Activated CD4-positive, alpha-beta T cell treated with anti-CD3 and anti-CD28 coated beads for 1 hour (primary cell): ENCODE measurements at regions not wholly inside any gene's neighbourhood (a gene's known extent, or its start where the extent isn't known, plus 50 kb on each side); places are given as distances from the start of the nearest gene placed in this dataset.
"Not testable (repeated sequence)": the region's sequence is repeated elsewhere in the genome, so short reads cannot be mapped to it uniquely, and the experiment has no call there.

ENCODE experiments used
- DNase-seq: peaks from one replicate; pipeline ENCODE4 v3.0.0-alpha.2; 2020

DNA sequence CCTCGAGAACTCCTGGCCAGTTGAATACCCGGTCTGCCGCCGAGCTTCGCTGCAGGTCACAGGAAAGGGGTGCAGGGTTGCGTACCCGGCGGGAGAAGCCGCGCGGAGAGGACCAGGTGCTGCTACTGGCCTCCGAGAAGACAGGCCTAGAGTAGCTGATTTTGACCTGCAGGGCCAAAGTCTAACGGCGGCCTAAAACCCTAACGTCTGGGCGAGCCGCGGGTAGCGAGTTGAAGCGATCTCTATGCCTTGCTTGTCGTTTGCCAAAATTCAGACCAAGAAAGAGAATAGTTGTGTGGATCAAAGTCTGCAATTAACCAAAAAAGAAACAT lies 133.2 kb downstream of the FAM72C start:
- DNase-seq, result not testable (repeated sequence)

- not testable (repeated sequence) for DNase-seq
Measured at GRCh38 chr1:143837924-143838597, 133.7 kb downstream of the FAM72C start.

DNA sequence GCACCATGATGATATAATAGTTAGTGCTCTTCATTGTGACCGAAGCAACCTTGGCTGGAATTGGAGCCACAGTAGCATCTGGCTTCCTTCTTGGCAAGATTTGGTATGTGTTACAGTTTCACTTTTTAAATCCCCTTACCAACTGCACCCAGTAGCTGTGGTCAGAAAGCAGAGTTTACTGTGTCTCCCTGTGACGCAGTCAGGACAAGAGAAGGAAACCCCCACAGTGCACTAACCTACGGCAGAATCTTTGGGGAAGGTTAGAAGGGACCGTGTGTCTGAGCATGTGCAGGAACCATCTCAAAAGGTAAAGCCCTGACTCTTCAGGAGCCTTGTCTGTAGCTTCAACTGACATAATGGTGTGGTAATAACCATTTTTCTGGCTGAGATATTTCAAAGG lies 138.4 kb downstream of the FAM72C start:
- DNase-seq, result not testable (repeated sequence)

- not testable (repeated sequence) for DNase-seq
Measured at GRCh38 chr1:143832379-143832716, 139.4 kb downstream of the FAM72C start.

GRCh38 chr1:143831479-143832378 lies 140.1 kb downstream of the FAM72C start:
- not testable (repeated sequence) for DNase-seq

DNA sequence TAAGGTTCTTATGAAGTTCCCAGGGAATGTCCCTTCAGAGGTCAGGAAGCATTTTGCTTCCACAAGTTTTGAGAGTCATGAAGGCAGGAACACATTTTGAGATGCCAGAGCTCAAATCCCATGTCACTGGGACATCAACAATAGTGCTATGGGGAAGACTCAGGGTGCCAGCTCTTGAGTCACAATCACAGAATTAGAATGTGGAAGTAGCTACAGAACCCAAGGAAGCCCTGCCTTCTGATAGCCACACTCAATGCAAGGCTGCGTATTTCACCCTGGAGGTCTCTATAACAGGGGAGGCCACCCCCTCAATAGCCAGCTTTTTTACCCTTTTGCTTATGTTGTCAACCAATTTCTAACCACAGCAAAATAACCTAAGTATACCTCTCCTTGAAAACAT lies 145.6 kb downstream of the FAM72C start:
- not testable (repeated sequence) for DNase-seq

DNA sequence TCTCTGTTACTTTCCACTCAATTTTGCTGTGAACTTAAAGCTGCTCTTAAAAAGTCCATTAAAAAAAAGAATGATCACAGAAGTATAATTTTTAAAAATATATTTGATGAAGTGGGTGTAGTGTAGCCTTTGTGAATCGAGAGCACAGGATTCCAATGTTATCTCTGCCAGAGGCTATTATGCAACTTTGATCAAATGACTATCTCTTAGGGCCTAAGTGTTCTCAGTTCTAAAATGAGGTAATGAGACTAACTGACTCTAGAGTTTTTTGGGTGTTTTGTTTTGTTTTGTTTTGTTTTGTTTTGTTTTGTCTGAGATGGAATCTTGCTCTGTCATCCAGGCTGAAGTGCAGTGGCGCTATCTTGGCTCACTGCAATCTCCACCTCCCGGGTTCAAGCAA lies 147.5 kb downstream of the FAM72C start:
- not testable (repeated sequence) for DNase-seq

DNA sequence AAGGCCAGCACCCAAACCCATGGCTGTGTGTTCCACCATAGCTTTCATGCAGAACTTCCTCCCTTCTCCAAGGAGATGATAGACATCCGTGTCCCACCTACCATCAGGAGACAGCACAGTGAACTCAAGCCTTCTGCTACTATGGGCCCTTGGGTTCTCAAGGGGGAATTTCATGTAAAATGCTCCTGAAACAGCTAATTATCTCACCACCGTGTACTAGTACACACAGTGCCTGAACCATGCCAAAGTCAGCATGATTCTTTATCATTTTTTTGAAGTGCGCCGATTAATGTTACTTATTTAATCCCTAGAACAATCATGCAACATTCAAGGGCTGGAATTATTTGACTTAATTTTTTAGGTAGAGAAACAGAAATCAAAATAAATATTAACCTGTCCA lies 151.7 kb downstream of the FAM72C start:
- DNase-seq, result not testable (repeated sequence)

GRCh38 chr1:143816369-143816768 lies 155.4 kb downstream of the FAM72C start:
- not testable (repeated sequence) for DNase-seq

DNA sequence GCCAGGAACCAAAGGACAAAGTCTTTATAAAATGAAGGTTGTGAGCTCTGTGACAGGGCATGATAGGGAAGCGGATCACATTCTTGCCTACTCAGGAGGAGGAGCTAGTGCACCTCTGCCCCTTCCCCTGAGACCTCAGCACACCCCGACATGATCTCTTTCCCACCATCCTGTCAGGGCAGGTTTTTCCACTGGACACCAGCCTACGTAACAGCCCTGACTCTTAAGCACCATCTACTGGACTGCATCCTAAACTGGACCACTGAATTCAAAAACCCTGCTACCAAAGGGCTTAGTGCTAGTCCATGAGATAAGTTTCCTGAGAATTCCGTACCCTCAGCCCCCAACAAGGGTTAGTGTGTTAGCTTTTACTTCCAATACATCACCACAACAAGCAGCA lies 166.4 kb downstream of the FAM72C start:
- not testable (repeated sequence) for DNase-seq

GRCh38 chr1:143804707-143805356 lies 167.0 kb downstream of the FAM72C start:
- DNase-seq, result not testable (repeated sequence)

DNA sequence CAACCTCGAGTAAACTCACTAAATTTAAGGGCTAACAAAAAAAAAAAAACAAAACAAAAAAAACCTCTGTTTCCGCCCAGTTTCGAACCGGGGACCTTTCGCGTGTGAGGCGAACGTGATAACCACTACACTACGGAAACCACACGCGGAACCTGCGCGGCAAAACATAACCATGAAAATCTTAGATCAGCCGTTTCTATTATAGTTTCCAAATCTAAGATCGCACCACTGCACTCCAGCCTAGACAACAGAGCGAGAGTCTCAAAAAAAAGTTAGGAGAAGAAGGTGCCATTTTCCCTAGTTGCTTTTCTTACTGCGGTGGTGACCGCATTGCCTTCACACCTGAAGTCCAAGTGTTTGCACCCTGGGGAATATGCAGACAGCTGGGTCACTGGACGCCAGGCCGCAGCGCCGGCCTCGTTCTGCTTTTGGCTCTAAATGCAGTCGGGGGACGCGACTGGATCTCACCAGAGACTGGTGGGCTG lies 167.8 kb downstream of the FAM72C start:
- not testable (repeated sequence) for DNase-seq

GRCh38 chr1:143803095-143803494 lies 168.7 kb downstream of the FAM72C start:
- not testable (repeated sequence) for DNase-seq

DNA sequence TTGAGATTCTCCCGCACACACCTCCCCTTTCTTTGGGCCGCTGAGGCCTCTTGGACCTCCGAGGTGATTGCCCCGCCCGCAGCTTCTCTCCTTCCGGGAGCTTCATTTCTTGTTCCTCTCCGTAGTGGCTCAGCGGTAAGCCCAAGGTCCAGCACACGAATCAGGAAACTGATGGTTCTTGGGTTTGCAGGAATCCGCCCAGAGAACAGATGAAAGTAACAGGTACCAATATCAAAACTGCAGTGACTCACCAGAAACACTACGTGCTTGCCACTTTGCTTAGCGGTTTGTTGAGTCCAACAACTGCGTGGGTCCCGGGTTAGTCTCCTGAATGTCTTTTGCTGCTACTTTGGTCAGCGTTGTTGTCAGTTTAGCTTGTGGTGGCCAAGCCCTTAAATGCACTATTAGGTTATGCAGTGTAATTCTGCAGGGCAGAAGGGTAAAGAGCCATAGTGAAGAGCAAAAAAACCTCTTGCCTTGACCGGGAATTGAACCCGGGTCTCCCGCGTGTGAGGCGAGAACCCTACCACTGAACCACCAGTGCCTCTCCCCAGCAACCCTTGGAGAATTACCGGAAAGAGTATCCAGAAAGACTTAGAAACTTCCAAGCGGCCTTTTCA lies 172.1 kb downstream of the FAM72C start:
- not testable (repeated sequence) for DNase-seq

GRCh38 chr1:143796369-143796768 lies 175.4 kb downstream of the FAM72C start:
- not testable (repeated sequence) for DNase-seq

DNA sequence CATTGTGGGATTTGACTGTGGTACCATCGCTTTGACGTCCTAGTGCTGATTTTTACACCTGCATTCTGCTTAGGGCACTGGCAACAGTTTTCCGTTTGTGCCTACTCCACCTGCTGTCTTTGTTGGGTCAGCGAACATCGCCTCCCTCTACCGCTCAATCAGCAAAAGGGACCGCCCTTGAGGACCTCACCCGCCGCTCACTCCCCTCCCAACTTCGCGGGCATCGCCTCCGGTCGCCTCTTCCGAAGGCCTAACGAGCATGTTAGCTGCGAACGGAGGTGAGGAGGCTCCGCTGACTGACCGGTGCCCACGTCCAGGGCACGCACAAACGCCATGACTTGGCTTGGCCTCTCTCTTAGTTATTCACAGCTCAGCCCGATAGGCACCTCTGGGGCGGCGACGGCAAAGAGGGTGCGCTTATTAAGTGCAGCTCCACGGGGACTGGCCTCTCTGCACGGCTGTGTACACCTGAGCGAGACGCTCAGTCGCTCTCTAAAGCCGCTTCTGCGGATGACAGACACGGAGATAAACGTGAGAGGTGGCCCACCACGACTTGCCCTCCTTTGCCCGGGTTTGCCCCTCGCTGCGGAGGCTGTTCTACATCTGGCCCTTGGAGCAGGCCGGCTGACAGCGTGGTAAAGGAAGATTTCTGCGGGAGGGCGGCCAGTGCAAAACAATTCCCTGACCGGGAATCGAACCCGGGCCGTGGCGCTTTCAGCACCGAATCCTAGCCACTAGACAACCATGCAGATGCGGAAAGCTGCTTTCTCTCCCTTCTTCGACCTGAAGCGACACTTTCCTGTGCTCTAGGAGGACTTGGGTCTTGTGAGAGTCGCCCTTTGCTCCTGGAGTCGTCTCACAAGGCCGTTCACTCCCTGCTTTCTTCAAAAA lies 179.5 kb downstream of the FAM72C start:
- not testable (repeated sequence) for DNase-seq

DNA sequence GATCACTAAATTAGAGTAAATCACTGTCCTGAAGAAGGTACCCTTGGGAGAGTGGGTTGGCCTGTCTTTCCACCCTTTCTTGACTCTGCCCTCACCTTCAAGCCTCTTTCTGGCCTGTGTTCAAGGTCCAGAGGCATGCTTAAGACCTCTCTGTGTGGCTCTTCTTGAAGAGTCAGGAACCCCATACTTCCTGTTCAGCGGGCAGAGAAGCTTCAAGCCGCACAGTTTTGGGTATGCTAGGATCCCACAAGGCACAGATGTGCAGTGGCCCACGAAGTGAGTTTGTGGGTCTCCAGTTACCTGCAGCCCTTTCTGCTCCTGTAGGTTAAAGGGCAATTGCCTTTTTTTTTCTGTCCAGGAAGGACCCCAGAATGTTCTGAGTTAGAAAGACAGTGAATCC lies 185.4 kb downstream of the FAM72C start:
- not testable (repeated sequence) for DNase-seq

- not testable (repeated sequence) for DNase-seq
Measured at GRCh38 chr1:143785883-143786282, 185.9 kb downstream of the FAM72C start.

- DNase-seq, result not testable (repeated sequence)
Measured at GRCh38 chr1:143784239-143784882, 187.4 kb downstream of the FAM72C start.

GRCh38 chr1:143778178-143778577 lies 193.6 kb downstream of the FAM72C start:
- not testable (repeated sequence) for DNase-seq

GRCh38 chr1:143764831-143765230 lies 207.0 kb downstream of the FAM72C start:
- DNase-seq, result not testable (repeated sequence)
